CD14-positive monocyte (primary cell): ENCODE measurements at regions not wholly inside any gene's neighbourhood (a gene's known extent, or its start where the extent isn't known, plus 50 kb on each side); places are given as distances from the start of the nearest gene placed in this dataset.
A peak's percentile ranks its signal among the peaks of the same experiment; 100 is the strongest.

Experiments
- DNase-seq, 3 donors: peaks; one replicate each; pipeline ENCODE4 v3.0.0-alpha.2; 2011 to 2022
- H2AFZ ChIP-seq: 2 replicates; pipeline ENCODE4 v1.6.0; 2012; ENCODE audit warnings: mild to moderate bottlenecking, low read depth, low read length, inconsistent platforms; ENCODE audit not compliant: insufficient read depth, poor library complexity, severe bottlenecking
- H3K27ac ChIP-seq, 2 donors: 1 replicate in 1 of 2; 2 replicates in 1 of 2; pipeline ENCODE4 v1.5.1; 2012 to 2013; ENCODE audit warnings: low read length in 2 of 2, control low read depth in 1 of 2, inconsistent platforms in 1 of 2, low read depth in 1 of 2, mild to moderate bottlenecking in 1 of 2
- H3K27me3 ChIP-seq, 2 donors: one replicate each; pipeline versions ENCODE4 v1.6.0 to v1.6.1; 2011 to 2013; ENCODE audit warnings: low read length in 2 of 2; ENCODE audit not compliant: control insufficient read depth in 2 of 2, insufficient read depth in 2 of 2
- H3K36me3 ChIP-seq, 2 donors: replicated peaks in 1 of 2; 1 replicate in 1 of 2; 2 replicates in 1 of 2; pipeline versions ENCODE4 v1.5.1 to v1.6.1; 2012 to 2013; ENCODE audit warnings: low read length in 2 of 2, control low read depth in 1 of 2, inconsistent platforms in 1 of 2, mild to moderate bottlenecking in 1 of 2; ENCODE audit not compliant: insufficient read depth in 2 of 2, control insufficient read depth in 1 of 2
- H3K4me1 ChIP-seq, 2 donors: 1 replicate in 1 of 2; 2 replicates in 1 of 2; pipeline versions ENCODE4 v1.5.1 to v1.6.1; 2012 to 2013; ENCODE audit warnings: low read length in 2 of 2, control low read depth in 1 of 2, inconsistent platforms in 1 of 2, mild to moderate bottlenecking in 1 of 2, moderate library complexity in 1 of 2; ENCODE audit not compliant: insufficient read depth in 2 of 2, control insufficient read depth in 1 of 2
- H3K4me2 ChIP-seq: replicated peaks from 2 replicates; pipeline ENCODE3; 2012; ENCODE audit warnings: low read length, moderate library complexity, mild to moderate bottlenecking; ENCODE audit not compliant: poor library complexity, severe bottlenecking; ENCODE audit errors: extremely low read depth
- H3K4me3 ChIP-seq, 3 experiments: fragments of 200-600 bp in 1 of 3; sonication (generic) in 1 of 3; replicated peaks in 1 of 3; 1 replicate in 2 of 3; 2 replicates in 1 of 3; pipeline ENCODE4 v1.5.1; 2011 to 2013; ENCODE audit warnings: low read length in 3 of 3, mild to moderate bottlenecking in 3 of 3, control low read depth in 2 of 3, low read depth in 2 of 3, inconsistent platforms in 1 of 3, moderate library complexity in 1 of 3
- H3K79me2 ChIP-seq: 2 replicates; pipeline ENCODE4 v1.6.0; 2012; ENCODE audit warnings: mild to moderate bottlenecking, control low read depth, inconsistent platforms, low read length, moderate library complexity; ENCODE audit not compliant: insufficient read depth
- H3K9ac ChIP-seq: 2 replicates; pipeline ENCODE4 v1.6.0; 2017; ENCODE audit warnings: low read length, mild to moderate bottlenecking; ENCODE audit not compliant: insufficient read depth, poor library complexity, severe bottlenecking
- H3K9me3 ChIP-seq, 2 donors: replicated peaks in 1 of 2; 1 replicate in 1 of 2; 2 replicates in 1 of 2; pipeline versions ENCODE4 v1.5.1 to v1.6.1; 2012 to 2013; ENCODE audit warnings: low read length in 2 of 2, control low read depth in 1 of 2; ENCODE audit not compliant: control insufficient read depth in 1 of 2, insufficient read depth in 1 of 2
- H4K20me1 ChIP-seq: 2 replicates; pipeline ENCODE4 v1.6.0; 2012; ENCODE audit warnings: mild to moderate bottlenecking, low read length, control low read depth, moderate library complexity; ENCODE audit not compliant: insufficient read depth
- H3K27ac Mint-ChIP-seq, 7 donors: one replicate each; pipeline ENCODE4 v1.8.0; 2020; ENCODE audit warnings: mild to moderate bottlenecking in 7 of 7, mixed read lengths in 7 of 7, moderate library complexity in 6 of 7, inconsistent platforms in 2 of 7
- H3K27me3 Mint-ChIP-seq, 3 donors: one replicate each; pipeline ENCODE4 v1.8.0; 2021 to 2022; ENCODE audit warnings: low read depth in 3 of 3, mild to moderate bottlenecking in 3 of 3, mixed read lengths in 3 of 3, moderate library complexity in 3 of 3, inconsistent platforms in 1 of 3
- H3K36me3 Mint-ChIP-seq, 2 donors: one replicate each; pipeline ENCODE4 v1.8.0; 2020; ENCODE audit warnings: mixed read lengths in 2 of 2, inconsistent platforms in 1 of 2, mild to moderate bottlenecking in 1 of 2
- H3K4me1 Mint-ChIP-seq: one replicate; pipeline ENCODE4 v1.8.0; 2020; ENCODE audit warnings: mild to moderate bottlenecking, mixed read lengths
- H3K4me3 Mint-ChIP-seq, 2 donors: one replicate each; pipeline ENCODE4 v1.8.0; 2020; ENCODE audit warnings: mild to moderate bottlenecking in 2 of 2, mixed read lengths in 2 of 2, moderate library complexity in 1 of 2
- H3K9me3 Mint-ChIP-seq, 7 donors: one replicate each; pipeline ENCODE4 v1.8.0; 2020 to 2022; ENCODE audit warnings: mixed read lengths in 7 of 7, mild to moderate bottlenecking in 6 of 7, moderate library complexity in 6 of 7, inconsistent platforms in 2 of 7
- CTCF ChIP-seq: fragments of 200-600 bp; IDR thresholded peaks from one replicate; pipeline ENCODE4 v1.8.0; 2022; ENCODE audit warnings: antibody characterized with exemption, mild to moderate bottlenecking
- WGBS: methylation state at CpG from one replicate; pipeline ENCODE4 v1.1.5; 2013; ENCODE audit warnings: missing lambda C conversion rate; ENCODE audit not compliant: insufficient coverage; 5-methylcytosine and 5-hydroxymethylcytosine counted together
- intact Hi-C, 2 donors: fragments of 100-400 bp; cut with micrococcal nuclease; formaldehyde crosslinking; loops; one replicate each; pipeline versions ENCODE4 v1.15.0 to v1.15.1; 2023

GRCh38 chr2:57759822-57760300 lies 286.7 kb upstream of the VRK2 start:
- H3K36me3 Mint-ChIP-seq, result no peaks in the 10 kb centered on the region
- H3K4me1 ChIP-seq, result peaks cover 11% of the 10 kb centered on the region in 2 donors
- no peaks in the 10 kb centered on the region for H3K36me3 ChIP-seq
- peak overlapping the region; percentile 66 for H3K4me2 ChIP-seq
- peak overlapping the region; percentile 56 to 81 for H3K4me3 Mint-ChIP-seq
- H3K27me3 ChIP-seq, result no peaks in the 10 kb centered on the region
- H3K9ac ChIP-seq, result peak overlapping the region; percentile 54
- peak; percentile 53 to 71 (median 58) for DNase-seq
- peak; percentile 93 for TF ChIP-seq CTCF
- H3K27ac Mint-ChIP-seq, result peak overlapping the region in 1 of 7 donors; percentile 26
- intact Hi-C loops, result no loop called here
- H3K79me2 ChIP-seq, result no peaks in the 10 kb centered on the region
- no peaks in the 10 kb centered on the region for H4K20me1 ChIP-seq
- H3K9me3 ChIP-seq, result no peaks in the 10 kb centered on the region
- peak overlapping the region in 2 of 3 experiments; percentile 2 to 60 for H3K4me3 ChIP-seq
- H2AFZ ChIP-seq, result peak overlapping the region; percentile 71
- H3K27ac ChIP-seq, result no peak overlapping the region
- H3K4me1 Mint-ChIP-seq, result peaks cover 10% of the 10 kb centered on the region
- WGBS, result 0% methylated on average over 19 of the region's 19 CpGs
- peaks cover 0 to 4% (median 0%) of the 10 kb centered on the region in 3 donors for H3K27me3 Mint-ChIP-seq
- H3K9me3 Mint-ChIP-seq, result no peaks in the 10 kb centered on the region

- DNase-seq, result no peak
These were observed 286.2 kb upstream of the VRK2 start for GRCh38 chr2:57760381-57760801.

More at GRCh38 chr2:57760381-57760801, 286.2 kb upstream of the VRK2 start:
- Histone ChIP-seq H3K9me3 (no peaks in the 10 kb centered on the region), H2AFZ (peak overlapping the region; percentile 71), H4K20me1 (no peaks in the 10 kb centered on the region), H3K36me3 (no peaks in the 10 kb centered on the region), H3K4me1 (peaks cover 11% of the 10 kb centered on the region in 2 donors), H3K9ac (peak overlapping the region; percentile 54), H3K79me2 (no peaks in the 10 kb centered on the region), H3K4me2 (peak overlapping the region; percentile 66), H3K4me3 (peak overlapping the region in 1 of 3 experiments; percentile 60), H3K27me3 (no peaks in the 10 kb centered on the region), H3K27ac (no peak overlapping the region)
- Mint-ChIP-seq H3K27ac (no peak overlapping the region), H3K4me1 (peaks cover 10% of the 10 kb centered on the region), H3K27me3 (peaks cover 0 to 4% (median 0%) of the 10 kb centered on the region in 3 donors), H3K4me3 (peak overlapping the region; percentile 56 to 81), H3K36me3 (no peaks in the 10 kb centered on the region), H3K9me3 (no peaks in the 10 kb centered on the region)
- no CpG with 5 or more reads among the region's 4 CpGs for WGBS
- no peak for TF ChIP-seq CTCF
- intact Hi-C loops, result no loop called here
